Endothelial cell of umbilical vein (primary cell): ENCODE measurements at regions not wholly inside any gene's neighbourhood (a gene's known extent, or its start where the extent isn't known, plus 50 kb on each side); places are given as distances from the start of the nearest gene placed in this dataset.

Experiments
- BruUV-seq: library from RNA; stranded (reverse); fragments of 400-500 nt; replicated peaks from 2 replicates; lab custom pipeline; 2021; lab: Mats Ljungman, UMichigan
- CTCF ChIA-PET: fragments of 300-600, 350-600 bp; sonication (Branson Sonifier 250); formaldehyde crosslinking; loops from one replicate; lab custom pipeline; 2021; ENCODE audit warnings: antibody characterized with exemption, inconsistent platforms; lab: Charles Lee
- POLR2A ChIA-PET: fragments of 300-600, 350-600 bp; sonication (Branson Sonifier 250); formaldehyde crosslinking; loops from one replicate; lab custom pipeline; 2021; ENCODE audit warnings: antibody characterized with exemption, inconsistent platforms; lab: Charles Lee
- DNase-seq: peaks from one replicate; pipeline ENCODE4 v3.0.0-alpha.2; 2011; ENCODE audit warnings: low read depth, low spot score
- FAIRE-seq: peaks from 2 replicates; lab custom pipeline; 2011; peaks lifted over from hg19 to GRCh38; lab: Jason Lieb, UNC
- H2AFZ ChIP-seq: 2 replicates; pipeline ENCODE4 v1.6.0; 2012; ENCODE audit warnings: low read depth, low read length, control low read depth, inconsistent platforms
- H3K27ac ChIP-seq: 2 replicates; pipeline ENCODE4 v1.5.1; 2011; ENCODE audit warnings: low read depth, mild to moderate bottlenecking, control low read depth, low read length, moderate library complexity; ENCODE audit not compliant: insufficient read depth
- H3K27me3 ChIP-seq, 2 experiments: 2 replicates each; pipeline versions ENCODE4 v1.6.0 to v1.6.1; 2011; ENCODE audit warnings: low read length in 2 of 2, mixed read lengths in 1 of 2; ENCODE audit not compliant: control insufficient read depth in 2 of 2, insufficient read depth in 2 of 2
- H3K36me3 ChIP-seq, 2 experiments: 2 replicates in 1 of 2; 3 replicates in 1 of 2; pipeline ENCODE4 v1.5.1; 2011; ENCODE audit warnings: low read length in 2 of 2, mild to moderate bottlenecking in 1 of 2, moderate library complexity in 1 of 2; ENCODE audit not compliant: control insufficient read depth in 2 of 2, insufficient read depth in 2 of 2; ENCODE audit errors: extremely low read depth in 1 of 2
- H3K4me1 ChIP-seq: 3 replicates; pipeline ENCODE4 v1.5.1; 2011; ENCODE audit warnings: mild to moderate bottlenecking, low read length; ENCODE audit not compliant: control insufficient read depth, insufficient read depth; ENCODE audit errors: extremely low read depth
- H3K4me2 ChIP-seq: 2 replicates; pipeline ENCODE4 v1.6.1; 2011; ENCODE audit warnings: low read length, control low read depth, mixed read lengths; ENCODE audit not compliant: insufficient read depth
- H3K4me3 ChIP-seq, 3 experiments: fragments of 200-600 bp in 1 of 3; sonication (generic), shearing (Covaris generic) in 1 of 3; replicated peaks in 1 of 3; 2 replicates each; pipeline ENCODE4 v1.5.1; 2011 to 2016; ENCODE audit warnings: control low read depth in 3 of 3, low read length in 3 of 3, mild to moderate bottlenecking in 2 of 3, inconsistent platforms in 1 of 3, low read depth in 1 of 3, moderate library complexity in 1 of 3; ENCODE audit not compliant: insufficient read depth in 1 of 3
- H3K79me2 ChIP-seq: 2 replicates; pipeline ENCODE4 v1.6.0; 2012; ENCODE audit warnings: low read length, inconsistent platforms; ENCODE audit not compliant: control insufficient read depth, insufficient read depth
- H3K9ac ChIP-seq: replicated peaks from 2 replicates; pipeline ENCODE3; 2011; ENCODE audit warnings: low read length, control low read depth; ENCODE audit not compliant: insufficient read depth; ENCODE audit errors: extremely low read depth
- H3K9me1 ChIP-seq: replicated peaks from 3 replicates; pipeline ENCODE4 v1.6.0; 2011; ENCODE audit warnings: mild to moderate bottlenecking, low read length; ENCODE audit not compliant: control insufficient read depth, insufficient read depth; ENCODE audit errors: extremely low read depth
- H3K9me3 ChIP-seq: replicated peaks from 2 replicates; pipeline ENCODE4 v1.5.1; 2012; ENCODE audit warnings: low read length, inconsistent platforms; ENCODE audit not compliant: control insufficient read depth, insufficient read depth
- H4K20me1 ChIP-seq: replicated peaks from 2 replicates; pipeline ENCODE3; 2011; ENCODE audit warnings: mild to moderate bottlenecking, low read length; ENCODE audit not compliant: control insufficient read depth, insufficient read depth; ENCODE audit errors: extremely low read depth
- EZH2 ChIP-seq: IDR thresholded peaks from 2 replicates; pipeline ENCODE4 v1.6.1; 2012; ENCODE audit warnings: borderline replicate concordance, low read depth, mild to moderate bottlenecking, moderate library complexity, low read length, inconsistent platforms; ENCODE audit not compliant: severe bottlenecking
- FOS ChIP-seq: IDR thresholded peaks from 2 replicates; pipeline ENCODE4 v1.6.1; 2011; ENCODE audit warnings: mild to moderate bottlenecking, low read length, moderate library complexity, borderline replicate concordance; ENCODE audit not compliant: insufficient read depth
- GATA2 ChIP-seq: IDR thresholded peaks from 2 replicates; pipeline ENCODE4 v1.7.0; 2011; ENCODE audit warnings: low read depth, mild to moderate bottlenecking, moderate library complexity, mixed read lengths, low read length; ENCODE audit not compliant: insufficient read length, insufficient read depth
- JUN ChIP-seq: IDR thresholded peaks from 2 replicates; pipeline ENCODE4 v1.6.1; 2011; ENCODE audit warnings: borderline replicate concordance, low read depth; ENCODE audit not compliant: insufficient read length, insufficient read depth
- MYC ChIP-seq: IDR thresholded peaks from one replicate; pipeline ENCODE4 v1.6.1; 2011; ENCODE audit warnings: mild to moderate bottlenecking, low read depth, low read length
- POLR2A ChIP-seq: IDR thresholded peaks from 2 replicates; pipeline ENCODE4 v1.6.1; 2012; ENCODE audit warnings: low read depth, mild to moderate bottlenecking, control low read depth, low read length
- dilution Hi-C: fragments of 300-500 bp; cut with MboI; formaldehyde crosslinking; loops from one replicate; pipeline ENCODE4 v1.15.0; 2019; ENCODE audit warnings: low sequenced_read_pairs; ENCODE audit not compliant: extremely low pct_ligation_motif_present
- intact Hi-C: fragments of 100-400 bp; cut with micrococcal nuclease; formaldehyde crosslinking; loops from one replicate; pipeline ENCODE4 v1.10.0; 2022
- TF ChIP-seq, protein P1 (sequence below): IDR thresholded peaks from 2 replicates; pipeline ENCODE4 v1.6.1; 2011; ENCODE audit not compliant: insufficient read depth, insufficient read length

- Histone ChIP-seq H4K20me1 (no peaks in the 10 kb centered on the region), H3K36me3 (no peaks in the 10 kb centered on the region), H3K4me1 (peaks cover 39% of the 10 kb centered on the region), H3K4me2 (peak overlapping the region; percentile 14), H3K9me3 (no peaks in the 10 kb centered on the region), H3K9ac (no peak overlapping the region), H3K79me2 (no peaks in the 10 kb centered on the region), H3K9me1 (no peaks in the 10 kb centered on the region), H3K27ac (no peak overlapping the region), H3K4me3 (no peak overlapping the region), H2AFZ (no peak overlapping the region), H3K27me3 (no peaks in the 10 kb centered on the region)
- peak; percentile 89 for DNase-seq
- ChIA-PET CTCF (interaction anchor here (0.6 to 2.0 kb wide), 8 partner anchors 11 to 321 kb away, joined by 3 to 17 read pairs (median 4); no protein-coding TSS in a partner anchor), POLR2A (interaction anchor here (0.6 to 1.4 kb wide), 2 partner anchors 52 to 54 kb away, joined by 3 to 4 read pairs; partner anchors contain the start of gene ZSWIM6)
- dilution Hi-C loops: no loop called here
- TF ChIP-seq FOS (peak; percentile 27), JUN (peak; percentile 46)
- TF ChIP-seq, protein P1, sequence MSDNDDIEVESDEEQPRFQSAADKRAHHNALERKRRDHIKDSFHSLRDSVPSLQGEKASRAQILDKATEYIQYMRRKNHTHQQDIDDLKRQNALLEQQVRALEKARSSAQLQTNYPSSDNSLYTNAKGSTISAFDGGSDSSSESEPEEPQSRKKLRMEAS: no peak
- intact Hi-C loops: loop anchor here (1.0 kb wide), 1 partner anchor 147 kb away; no protein-coding TSS in a partner anchor
- no TSS peak for BruUV-seq
- peak; percentile 72 for FAIRE-seq
Observed at GRCh38 chr5:61280205-61280604, 51.9 kb upstream of the ZSWIM6 start.

- TF ChIP-seq POLR2A (no peak), GATA2 (no peak), FOS (no peak), JUN (no peak), MYC (no peak), EZH2 (no peak)
- H3K4me1 ChIP-seq: peaks cover 32% of the 10 kb centered on the region
- peak; percentile 66 for FAIRE-seq
- peak overlapping the region; percentile 16 for H3K27ac ChIP-seq
- POLR2A ChIA-PET: interaction anchor here (1.4 kb wide), 1 partner anchor 51 kb away, joined by 4 read pairs; the partner anchor contains the start of gene ZSWIM6
- no peaks in the 10 kb centered on the region for H4K20me1 ChIP-seq
- CTCF ChIA-PET: interaction anchor here (0.7 to 2.0 kb wide), 6 partner anchors 10 to 322 kb away, joined by 3 to 17 read pairs (median 6); no protein-coding TSS in a partner anchor
- H3K9ac ChIP-seq: no peak overlapping the region
- intact Hi-C loops (loop anchor here (1.0 kb wide), 1 partner anchor 146 kb away; no protein-coding TSS in a partner anchor), dilution Hi-C loops (no loop called here)
- no peak overlapping the region for H3K4me3 ChIP-seq
- H3K9me3 ChIP-seq: no peaks in the 10 kb centered on the region
- H3K4me2 ChIP-seq: no peak overlapping the region
- DNase-seq: peak; percentile 55
- no peaks in the 10 kb centered on the region for H3K27me3 ChIP-seq
- H3K9me1 ChIP-seq: no peaks in the 10 kb centered on the region
- no TSS peak for BruUV-seq
- H3K79me2 ChIP-seq: no peaks in the 10 kb centered on the region
- peak overlapping the region; percentile 18 for H2AFZ ChIP-seq
- H3K36me3 ChIP-seq: no peaks in the 10 kb centered on the region
Observed at GRCh38 chr5:61280761-61281427, 51.2 kb upstream of the ZSWIM6 start.
